HG03571 (cell line): ENCODE measurements at regions not wholly inside any gene's neighbourhood (a gene's known extent, or its start where the extent isn't known, plus 50 kb on each side); places are given as distances from the start of the nearest gene placed in this dataset.

Experiments used
- ATAC-seq: cut with Tn5 transposase; IDR thresholded peaks from one replicate; pipeline ENCODE4 v1.9.1; 2021; ENCODE audit not compliant: unreplicated experiment

DNA sequence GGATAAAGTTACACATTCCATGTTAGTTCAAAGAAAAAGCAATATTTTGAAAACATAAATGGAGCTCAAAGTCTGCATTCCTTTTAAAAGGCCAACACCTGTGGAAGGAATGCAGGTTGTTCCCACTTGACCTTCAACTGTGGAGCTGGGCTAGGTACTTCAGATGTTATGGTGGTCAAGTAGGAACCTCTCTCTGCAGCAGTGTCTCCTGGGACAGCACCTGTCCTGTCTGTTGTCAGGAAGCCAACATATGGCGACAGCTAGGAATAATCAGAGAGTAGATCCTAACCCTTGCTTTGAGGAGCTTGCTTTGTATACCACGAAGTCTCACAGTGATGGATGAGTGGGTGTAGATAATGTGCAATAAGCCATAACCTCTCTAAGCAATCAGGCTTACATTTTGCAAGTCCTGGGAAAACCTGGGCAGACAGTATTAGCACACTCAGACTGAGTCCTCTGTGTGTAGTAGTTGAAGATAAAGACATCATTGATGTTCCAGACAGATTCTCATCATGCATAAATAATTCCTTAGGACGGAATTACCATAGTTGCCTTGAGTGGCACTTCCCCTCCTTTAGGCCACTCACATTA, 347.5 kb downstream of the PRL start:
- no peak for ATAC-seq

DNA sequence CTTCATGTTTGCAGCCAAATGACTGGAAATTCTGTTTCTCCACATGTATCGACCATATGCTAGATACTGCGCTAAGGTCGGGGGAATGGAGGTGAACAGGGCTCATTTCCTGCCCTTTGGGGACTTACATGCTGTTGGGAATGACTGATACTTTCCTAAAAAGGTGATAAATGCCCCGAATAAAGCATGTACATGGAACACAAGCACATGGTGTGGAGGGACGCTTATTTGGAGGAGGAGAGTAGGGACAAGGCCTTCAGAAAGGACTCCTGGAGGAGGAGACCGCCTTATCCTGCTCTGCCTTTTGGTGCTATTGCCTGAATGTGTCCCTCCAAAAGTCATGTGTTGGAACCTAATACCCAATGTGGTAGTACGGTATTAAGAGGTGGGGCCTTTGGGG, 344.5 kb downstream of the PRL start:
- ATAC-seq: no peak

DNA sequence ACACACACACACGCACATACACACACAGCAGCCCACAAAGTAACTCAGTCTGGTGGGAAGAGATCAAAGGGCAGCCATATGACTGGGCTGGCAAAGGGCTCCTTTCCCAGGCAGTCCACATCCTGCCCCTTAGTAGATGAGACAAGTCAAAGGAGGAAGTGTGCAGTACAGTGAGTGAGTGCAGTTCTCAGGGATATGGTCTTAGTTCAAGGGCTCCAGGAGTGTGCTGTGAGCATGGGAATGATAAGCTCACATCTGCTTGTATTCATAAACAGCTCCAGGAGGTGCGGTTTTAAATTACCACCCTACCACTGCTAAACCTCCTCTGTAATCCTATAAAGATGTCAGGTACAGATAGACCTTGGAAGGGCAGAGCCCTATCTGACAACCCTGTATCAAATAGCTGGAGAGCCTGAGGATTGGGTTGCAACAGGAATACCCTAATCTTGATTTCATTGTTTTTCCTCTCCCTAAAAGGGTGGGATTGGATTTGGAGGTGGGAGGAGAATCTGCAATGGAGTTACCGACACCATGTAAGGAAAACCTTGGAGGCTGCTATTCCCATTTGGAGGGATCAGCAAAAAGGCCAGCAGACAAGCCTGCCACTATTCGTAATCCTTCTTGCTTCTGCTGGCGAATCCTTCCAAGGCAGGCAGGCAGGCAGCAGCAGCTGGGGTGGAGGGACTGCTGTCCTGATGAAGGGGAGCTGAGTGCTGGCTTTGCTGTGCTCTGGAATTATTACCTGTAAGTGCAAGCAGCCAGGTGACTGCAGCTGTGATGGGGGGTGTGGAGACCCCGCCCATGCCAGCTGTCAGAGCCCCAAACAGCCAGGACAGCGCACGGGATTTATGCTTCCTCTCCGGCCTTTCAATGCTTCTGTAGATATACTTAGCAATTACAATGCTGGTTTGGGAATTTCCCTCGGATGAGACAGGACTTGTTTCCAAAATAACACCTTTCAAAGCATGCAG, 342.7 kb downstream of the PRL start:
- ATAC-seq: no peak

DNA sequence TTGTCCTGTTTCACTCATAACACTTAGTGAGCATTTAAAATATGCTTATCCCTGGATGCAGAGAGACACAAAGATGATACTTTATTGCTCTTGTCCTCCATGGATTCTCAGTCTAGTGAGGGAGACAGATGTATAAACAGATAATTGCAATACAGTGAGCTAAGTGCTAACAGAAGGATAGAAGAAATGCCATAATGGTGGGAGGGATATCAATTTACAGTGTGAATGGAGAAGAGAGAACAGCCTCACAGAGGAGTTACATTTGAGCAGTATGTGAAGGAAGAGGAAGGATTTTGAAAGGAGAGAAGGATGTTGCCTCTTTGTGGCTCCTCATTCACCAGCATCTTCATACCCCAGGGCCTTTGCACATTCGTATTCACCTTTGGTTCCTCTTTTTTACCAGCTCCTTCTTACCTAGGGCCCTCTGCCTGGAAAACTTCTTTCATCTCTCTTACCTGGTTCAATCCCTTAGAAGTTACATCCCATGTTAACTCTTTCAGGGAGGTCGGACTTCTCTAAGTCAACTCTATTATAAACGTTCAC, 341.7 kb downstream of the PRL start:
- no peak for ATAC-seq

DNA sequence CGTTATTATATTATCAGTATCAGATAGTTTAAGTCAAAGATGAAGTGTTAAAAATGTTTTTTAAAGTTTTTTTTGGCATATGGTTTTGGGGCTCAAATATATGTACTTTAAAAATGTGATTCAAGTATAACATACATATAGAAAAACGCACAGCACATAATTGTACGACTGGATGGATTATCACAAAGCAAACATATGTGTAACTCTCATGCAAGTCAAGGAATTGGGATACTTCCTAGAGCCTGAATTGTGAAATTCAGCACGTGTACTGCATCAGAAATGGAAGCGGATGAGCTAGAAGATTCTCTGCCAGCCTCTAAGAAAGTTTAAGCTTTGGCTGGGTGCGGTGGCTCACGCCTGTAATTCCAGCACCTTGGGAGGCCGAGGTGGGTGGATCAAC, 340.9 kb downstream of the PRL start:
- ATAC-seq: no peak

DNA sequence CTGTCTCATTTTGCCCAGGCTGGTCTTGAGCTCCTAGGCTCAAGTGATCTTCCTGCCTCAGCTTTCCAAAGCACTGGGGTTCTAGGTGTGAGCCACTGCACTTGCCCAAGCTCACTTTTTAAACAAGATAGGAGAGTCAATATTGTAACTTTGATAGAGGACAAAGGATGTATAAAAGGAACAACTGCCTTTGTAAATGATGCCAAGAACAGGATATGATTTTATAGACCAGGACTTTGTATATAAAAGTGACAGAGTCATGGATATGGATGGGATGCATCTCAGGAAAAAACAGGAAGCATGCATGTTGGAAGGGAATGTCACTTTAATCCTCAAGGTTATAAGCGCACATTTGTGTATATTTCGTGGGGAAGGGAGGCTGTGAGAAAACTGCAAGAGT, 338.4 kb downstream of the PRL start:
- ATAC-seq: no peak

DNA sequence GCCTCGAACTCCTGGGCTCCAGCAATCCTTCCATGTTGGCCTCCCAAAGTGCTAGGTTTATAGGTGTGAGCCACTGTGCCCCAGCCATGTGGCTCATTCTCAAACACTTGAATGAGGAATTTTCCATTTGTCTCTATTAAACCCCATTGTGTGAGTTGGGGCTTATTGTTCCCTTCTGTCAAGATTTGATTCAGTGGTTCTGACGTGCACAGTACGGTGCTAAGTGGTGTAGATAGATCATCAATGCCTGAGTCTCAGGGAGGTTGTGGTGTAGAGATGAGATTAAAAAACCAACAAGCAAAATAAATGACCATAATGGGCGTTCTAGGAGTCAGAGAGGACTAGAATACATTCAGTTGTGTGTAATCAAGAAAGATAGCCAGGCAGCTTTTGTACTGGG, 335.6 kb downstream of the PRL start:
- no peak for ATAC-seq

DNA sequence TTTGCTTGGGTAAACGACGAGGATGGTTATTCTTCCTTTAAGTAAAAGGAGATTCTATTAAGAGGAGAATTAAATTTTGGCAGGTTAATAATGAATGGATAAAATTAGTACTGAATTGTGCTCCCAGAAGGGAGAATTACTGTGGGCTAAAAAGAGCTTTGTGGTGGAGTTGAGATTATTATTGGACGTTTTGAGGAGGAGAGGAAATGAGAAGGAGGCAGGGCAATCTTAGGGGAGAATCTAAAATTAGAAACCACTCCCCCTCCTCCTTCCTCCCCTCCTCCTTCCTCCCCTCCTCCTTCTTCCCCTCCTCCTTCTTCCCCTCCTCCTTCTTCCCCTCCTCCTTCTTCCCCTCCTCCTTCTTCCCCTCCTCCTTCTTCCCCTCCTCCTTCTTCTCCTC, 331.8 kb downstream of the PRL start:
- no peak for ATAC-seq

DNA sequence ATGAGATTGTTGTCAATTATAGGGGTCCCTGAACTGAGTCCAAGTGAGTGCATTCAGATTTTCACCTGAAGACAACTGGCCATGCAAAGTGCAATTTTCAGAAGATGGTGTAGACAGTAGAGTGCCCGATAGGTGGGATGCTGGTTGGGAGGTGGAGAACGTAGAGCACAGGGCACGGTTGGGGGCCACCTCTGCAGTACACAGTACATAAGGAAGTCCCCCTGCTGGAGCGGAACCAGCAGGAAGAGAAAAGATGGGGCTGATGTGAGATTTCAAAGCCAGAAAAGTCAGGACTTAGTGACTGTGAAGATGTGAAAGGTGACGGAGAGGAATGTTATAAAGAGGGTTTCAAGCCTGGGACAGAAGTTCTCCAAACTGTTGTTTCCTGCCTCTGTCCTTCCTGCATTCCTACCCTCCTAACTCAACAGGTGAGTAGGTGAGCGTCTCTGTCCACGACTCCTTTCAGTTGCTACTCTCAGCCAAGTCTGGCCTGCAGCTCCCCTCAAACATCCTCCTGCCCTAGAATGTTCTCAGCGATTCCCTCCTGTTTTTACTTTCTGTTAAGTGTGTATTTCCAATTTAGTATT, 330.8 kb downstream of the PRL start:
- ATAC-seq: no peak

DNA sequence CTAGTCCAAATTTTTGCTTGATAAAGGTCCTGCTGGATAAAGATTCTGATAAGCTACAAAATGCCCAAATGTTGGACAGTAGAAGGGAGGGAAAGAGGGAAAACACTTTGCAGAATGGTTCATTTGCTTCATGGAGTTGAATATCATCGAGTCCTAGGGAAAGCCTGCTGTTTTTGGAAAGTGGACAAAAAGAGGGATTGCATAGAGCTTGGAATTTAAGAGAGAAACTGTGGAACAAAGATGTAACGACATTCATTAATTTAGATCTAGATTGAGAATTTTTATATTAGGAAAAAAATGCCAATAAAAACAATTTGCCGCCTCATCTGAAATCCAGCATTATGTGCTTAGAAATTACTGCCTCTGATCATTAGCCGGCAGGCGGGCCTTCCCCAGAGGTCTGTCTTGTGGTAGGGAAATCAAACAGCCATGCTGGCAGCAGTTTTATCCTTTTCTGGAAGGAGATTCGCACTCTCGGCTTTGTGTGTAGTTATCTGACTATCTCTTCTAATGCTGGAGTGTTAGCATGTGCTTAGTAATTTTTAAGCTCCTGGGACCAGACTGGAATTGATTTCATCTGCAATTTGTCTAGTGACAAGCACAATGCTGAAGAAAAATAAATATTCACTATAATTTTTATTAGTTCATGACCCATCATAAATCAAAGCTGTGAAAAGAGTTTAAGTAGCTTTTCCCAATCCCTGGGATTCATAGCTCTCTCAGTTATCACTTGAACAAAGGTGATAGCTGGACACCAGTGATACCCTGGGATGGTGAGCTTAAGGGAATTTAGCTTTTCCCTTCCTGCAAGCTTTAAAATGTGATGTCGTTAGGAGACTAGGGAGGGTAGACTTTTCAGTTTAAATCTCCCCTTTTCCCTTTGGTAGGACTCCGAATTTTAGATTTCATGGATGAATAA, 329.5 kb downstream of the PRL start:
- ATAC-seq: no peak

DNA sequence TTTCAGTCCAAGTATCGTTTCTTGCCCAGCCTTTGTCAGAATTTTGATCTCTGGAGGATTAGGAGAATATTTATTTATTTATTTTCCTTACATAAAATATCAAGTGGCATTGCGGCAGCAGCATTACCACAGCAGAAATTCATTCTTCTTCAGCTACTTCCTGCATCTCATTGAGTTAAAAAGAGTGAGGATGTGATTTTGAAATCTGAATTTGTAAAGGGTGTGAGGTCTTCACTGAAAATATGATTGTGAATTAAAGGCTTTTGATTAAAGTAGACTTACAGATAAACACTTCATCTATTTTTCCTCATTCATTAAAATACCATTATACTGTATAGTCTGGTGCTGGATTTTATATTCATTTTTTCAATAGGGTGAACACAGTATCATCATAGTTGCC, 328.4 kb downstream of the PRL start:
- ATAC-seq: no peak

DNA sequence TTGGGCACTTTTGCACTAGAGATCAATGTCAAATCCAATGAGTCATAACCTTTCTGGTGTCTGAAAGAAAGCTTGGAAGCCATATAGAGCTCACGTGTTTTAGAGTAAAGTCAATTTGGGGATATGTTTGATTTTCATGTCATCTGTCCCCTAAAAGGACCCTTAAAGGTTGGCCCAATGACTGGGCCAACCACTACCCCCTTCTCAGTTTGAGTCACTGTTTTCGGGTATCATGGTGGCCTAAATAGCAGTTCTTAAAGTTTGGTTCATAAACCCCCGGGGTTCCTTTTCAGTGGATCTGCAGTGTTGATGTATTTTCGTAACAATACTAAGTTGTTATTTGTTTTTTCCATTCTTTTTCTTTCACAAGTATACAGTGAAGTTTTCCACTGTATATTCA, 327.6 kb downstream of the PRL start:
- ATAC-seq: no peak

DNA sequence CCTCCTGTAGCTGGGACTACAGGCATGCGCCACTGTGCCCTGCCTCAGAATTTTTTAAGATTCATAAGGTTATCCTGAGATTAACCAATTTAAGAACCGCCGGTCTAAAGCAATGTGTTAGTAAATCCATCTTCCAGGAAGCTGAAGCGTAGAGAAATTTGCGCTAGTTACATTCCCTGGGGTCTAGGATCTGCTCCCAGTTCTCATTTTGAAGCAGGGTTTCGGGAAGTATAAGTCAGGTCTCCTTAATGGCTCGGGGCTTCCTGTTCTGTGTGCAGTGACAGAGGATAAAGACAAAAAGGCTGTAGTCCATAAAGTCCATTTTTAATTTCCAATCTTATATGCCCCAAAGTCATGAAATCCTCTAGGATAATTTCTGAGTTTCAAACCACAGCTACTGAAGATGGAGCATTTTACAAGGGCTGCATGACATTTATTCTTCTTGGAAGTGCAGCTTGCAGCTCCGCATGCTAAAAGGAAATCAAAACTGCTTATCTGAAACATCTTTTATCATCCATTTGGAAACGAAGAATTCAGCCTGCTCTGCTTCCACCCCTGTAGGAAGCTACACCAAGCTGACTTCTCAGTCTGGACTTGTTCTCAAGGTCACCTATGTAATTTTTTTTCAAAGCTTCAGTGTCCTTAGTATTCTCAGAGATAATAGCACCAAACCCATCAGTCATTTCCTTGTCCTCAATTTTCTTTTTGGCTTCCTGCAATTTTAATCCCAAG, 326.1 kb downstream of the PRL start:
- ATAC-seq: no peak

DNA sequence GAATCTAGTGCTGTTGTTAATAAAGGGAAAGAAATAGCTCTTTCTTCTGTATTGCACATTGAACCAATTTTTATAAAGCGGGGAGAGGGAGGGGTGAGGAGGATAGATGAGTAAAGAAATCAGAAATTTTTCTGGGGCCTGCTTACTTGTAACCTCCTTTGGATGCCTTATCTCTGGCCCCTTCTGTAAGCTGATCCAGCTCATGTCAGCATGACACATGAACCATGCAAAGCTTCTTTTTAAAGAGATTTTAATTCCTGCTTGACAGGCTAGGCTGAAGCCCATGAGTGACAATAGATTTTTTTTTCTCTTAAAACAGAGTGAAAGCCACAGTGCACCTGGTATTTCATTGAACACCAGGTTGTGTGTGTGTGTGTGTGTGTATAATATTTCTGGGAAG, 325.3 kb downstream of the PRL start:
- ATAC-seq: no peak

DNA sequence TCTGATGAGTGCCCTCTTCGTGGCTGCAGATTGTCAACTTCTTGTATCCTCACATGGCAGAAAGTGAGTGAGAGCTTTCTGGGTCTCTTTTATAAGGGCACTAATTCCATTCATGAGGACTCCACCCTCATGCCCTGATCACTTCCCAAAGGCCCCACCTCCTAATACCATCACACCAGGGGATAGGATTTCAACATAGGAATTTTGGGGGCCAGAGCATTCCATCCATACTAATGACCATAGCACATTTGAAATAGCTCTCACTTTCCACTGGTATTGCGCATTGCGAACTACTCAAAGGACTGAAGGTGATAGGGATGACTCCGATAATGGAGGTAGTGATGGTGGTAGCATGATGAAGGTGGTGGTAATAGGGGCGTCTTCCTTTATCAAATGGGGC, 324.3 kb downstream of the PRL start:
- no peak for ATAC-seq

DNA sequence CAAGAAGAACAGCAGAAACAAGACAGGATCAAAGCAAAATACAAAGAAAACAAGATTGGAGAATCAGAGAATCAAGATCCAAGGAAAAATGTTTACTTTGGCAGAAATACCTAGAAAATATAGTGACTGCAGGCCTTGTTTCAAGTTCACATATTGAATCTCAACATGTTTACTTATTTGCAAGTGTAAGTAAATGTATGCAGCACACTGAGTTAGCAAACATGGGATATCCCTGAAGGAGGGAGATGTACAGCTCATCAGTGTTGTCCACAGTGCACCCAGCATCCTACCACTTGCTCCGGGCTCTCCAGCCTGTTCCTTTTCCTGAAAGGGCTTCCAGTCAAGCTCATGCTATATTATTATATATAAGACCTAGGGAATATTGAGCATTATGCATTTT, 319.5 kb downstream of the PRL start:
- no peak for ATAC-seq

DNA sequence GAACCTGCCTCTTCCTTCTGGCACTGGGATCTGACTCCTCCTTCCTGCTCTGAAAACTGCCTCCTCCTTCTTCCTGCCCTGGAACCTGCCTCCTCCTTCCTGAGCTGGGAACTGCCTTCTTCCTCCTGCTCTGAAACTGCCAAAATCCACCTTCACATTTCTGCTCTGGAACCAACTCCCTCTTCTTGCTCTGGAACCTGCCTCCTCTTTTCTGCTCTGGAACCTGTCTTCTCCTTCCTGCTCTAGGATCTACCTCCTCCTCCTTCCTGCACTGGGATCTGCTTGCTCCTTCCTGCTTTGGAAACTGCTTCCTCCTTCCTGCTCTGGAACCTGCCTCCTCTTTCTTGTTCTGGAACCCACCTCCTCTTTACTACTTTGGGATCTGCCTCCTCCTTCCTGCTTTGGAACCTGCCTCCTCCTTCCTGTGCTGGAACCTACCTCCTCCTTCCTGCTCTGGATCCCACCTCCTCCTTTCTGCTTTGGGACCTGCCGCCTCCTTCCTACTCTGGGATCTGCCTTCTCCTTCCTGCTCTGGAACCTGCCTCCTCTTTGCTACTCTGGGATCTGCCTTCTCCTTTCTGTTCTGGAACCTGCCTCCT, 315.5 kb downstream of the PRL start:
- ATAC-seq: no peak

DNA sequence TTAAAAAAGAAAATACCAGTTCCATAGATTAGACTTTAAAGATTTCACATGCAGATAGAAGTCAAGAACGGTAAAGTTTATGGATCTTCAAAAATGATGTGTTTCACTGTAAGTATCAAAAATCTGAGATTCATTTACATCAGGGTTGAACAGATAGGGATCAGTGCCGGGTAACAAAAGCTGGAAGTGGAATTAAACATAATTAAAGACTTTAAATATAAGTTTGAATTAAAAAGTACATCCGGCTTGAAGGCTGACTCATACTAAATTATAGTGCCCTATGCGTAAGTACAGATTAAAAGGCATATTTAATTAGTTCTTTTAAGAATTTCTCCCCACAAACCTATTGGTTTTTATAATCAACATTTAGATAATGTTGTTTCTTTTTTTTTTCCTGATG, 312.7 kb downstream of the PRL start:
- ATAC-seq: no peak

DNA sequence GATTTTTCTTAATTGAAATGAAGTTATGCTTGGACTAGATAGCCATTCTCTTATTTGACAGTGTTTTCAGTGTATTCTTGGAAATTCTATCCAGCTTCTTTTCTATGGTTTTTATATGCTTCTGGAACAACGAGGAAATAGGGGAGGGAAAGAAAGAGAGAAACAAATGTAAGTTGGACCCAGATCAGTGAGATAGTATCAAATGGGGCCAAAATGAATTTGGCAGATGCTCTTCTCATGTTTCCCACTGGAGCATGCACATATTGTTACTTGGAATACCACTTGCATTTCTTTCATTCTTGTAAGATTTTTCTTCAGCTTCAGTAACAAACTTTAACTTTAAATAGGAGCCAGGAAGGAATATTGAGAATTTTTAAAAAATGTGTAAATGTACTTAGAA, 312.3 kb downstream of the PRL start:
- no peak for ATAC-seq

DNA sequence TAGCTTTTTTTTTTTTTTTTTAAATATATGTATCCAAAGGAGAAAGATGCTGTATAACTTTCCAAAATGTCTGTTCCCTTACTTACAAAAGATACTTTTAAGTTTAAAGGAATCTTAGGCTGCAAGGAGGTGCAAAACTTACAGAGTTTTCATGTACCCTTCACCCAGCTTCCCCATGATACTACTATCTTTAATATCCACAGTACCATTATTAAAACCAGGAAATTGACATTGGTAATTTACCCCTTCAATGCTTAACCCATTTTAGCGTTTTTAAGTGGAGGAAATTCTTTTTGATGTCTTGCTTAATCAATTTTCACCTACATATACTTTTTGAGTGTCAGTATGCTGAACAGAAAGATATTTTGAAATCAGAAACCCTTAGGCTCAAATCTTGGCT, 310.9 kb downstream of the PRL start:
- ATAC-seq: no peak
